ENCODE measurements at regions not wholly inside any gene's neighbourhood (a gene's known extent, or its start where the extent isn't known, plus 50 kb on each side); places are given as distances from the start of the nearest gene placed in this dataset.

- TF ChIP-seq HNF4G (IDR thresholded peaks at IDR 0.05) (no peak), RXRA (IDR thresholded peaks at IDR 0.05) (no peak), JUND (IDR thresholded peaks at IDR 0.05) (no peak), YY1 (IDR thresholded peaks at IDR 0.05) (no peak), TAF1 (conservative IDR thresholded peaks at IDR 0.05) (no peak), ATF3 (IDR thresholded peaks at IDR 0.05) (no peak), RAD21 (IDR thresholded peaks at IDR 0.05) (no peak)
- TF ChIP-seq, protein P1, sequence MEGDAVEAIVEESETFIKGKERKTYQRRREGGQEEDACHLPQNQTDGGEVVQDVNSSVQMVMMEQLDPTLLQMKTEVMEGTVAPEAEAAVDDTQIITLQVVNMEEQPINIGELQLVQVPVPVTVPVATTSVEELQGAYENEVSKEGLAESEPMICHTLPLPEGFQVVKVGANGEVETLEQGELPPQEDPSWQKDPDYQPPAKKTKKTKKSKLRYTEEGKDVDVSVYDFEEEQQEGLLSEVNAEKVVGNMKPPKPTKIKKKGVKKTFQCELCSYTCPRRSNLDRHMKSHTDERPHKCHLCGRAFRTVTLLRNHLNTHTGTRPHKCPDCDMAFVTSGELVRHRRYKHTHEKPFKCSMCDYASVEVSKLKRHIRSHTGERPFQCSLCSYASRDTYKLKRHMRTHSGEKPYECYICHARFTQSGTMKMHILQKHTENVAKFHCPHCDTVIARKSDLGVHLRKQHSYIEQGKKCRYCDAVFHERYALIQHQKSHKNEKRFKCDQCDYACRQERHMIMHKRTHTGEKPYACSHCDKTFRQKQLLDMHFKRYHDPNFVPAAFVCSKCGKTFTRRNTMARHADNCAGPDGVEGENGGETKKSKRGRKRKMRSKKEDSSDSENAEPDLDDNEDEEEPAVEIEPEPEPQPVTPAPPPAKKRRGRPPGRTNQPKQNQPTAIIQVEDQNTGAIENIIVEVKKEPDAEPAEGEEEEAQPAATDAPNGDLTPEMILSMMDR (IDR thresholded peaks at IDR 0.05; ENCODE audit: low read depth, low read length, missing input control): no peak
- TF ChIP-seq, protein P2, sequence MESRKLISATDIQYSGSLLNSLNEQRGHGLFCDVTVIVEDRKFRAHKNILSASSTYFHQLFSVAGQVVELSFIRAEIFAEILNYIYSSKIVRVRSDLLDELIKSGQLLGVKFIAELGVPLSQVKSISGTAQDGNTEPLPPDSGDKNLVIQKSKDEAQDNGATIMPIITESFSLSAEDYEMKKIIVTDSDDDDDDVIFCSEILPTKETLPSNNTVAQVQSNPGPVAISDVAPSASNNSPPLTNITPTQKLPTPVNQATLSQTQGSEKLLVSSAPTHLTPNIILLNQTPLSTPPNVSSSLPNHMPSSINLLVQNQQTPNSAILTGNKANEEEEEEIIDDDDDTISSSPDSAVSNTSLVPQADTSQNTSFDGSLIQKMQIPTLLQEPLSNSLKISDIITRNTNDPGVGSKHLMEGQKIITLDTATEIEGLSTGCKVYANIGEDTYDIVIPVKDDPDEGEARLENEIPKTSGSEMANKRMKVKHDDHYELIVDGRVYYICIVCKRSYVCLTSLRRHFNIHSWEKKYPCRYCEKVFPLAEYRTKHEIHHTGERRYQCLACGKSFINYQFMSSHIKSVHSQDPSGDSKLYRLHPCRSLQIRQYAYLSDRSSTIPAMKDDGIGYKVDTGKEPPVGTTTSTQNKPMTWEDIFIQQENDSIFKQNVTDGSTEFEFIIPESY (IDR thresholded peaks at IDR 0.05): no peak
- TF ChIP-seq, protein P3, sequence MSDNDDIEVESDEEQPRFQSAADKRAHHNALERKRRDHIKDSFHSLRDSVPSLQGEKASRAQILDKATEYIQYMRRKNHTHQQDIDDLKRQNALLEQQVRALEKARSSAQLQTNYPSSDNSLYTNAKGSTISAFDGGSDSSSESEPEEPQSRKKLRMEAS (IDR thresholded peaks at IDR 0.05): no peak
Measured at GRCh38 chr12:34386016-34386415, 363.7 kb downstream of the ALG10 start.
